IMR-90 (cell line): ENCODE measurements at regions not wholly inside any gene's neighbourhood (a gene's known extent, or its start where the extent isn't known, plus 50 kb on each side); places are given as distances from the start of the nearest gene placed in this dataset.

Experiments
- CTCF ChIP-seq: conservative IDR thresholded peaks from 2 replicates; pipeline ENCODE4 v1.5.1; 2012; ENCODE audit warnings: mild to moderate bottlenecking, low read depth, low read length, improper control_type of control experiment
- FOS ChIP-seq: fragments of 150-350 bp; IDR thresholded peaks from 2 replicates; pipeline ENCODE4 v1.6.1; 2016; ENCODE audit warnings: low read depth, low read length
- POLR2A ChIP-seq: IDR thresholded peaks from 2 replicates; pipeline ENCODE4 v1.6.1; 2012; ENCODE audit warnings: mild to moderate bottlenecking, low read depth, low read length
- RCOR1 ChIP-seq: IDR thresholded peaks from 2 replicates; pipeline ENCODE4 v1.6.1; 2012; ENCODE audit warnings: mild to moderate bottlenecking, low read length, improper control_type of control experiment; ENCODE audit not compliant: insufficient replicate concordance
- RFX5 ChIP-seq: IDR thresholded peaks from 2 replicates; pipeline ENCODE4 v1.8.0; 2012; ENCODE audit warnings: low read depth, mild to moderate bottlenecking, low read length, moderate library complexity

GRCh38 chr5:164097749-164098148, 592.3 kb downstream of the MAT2B start:
- no peak for TF ChIP-seq RFX5
- no peak for TF ChIP-seq CTCF
- no peak for TF ChIP-seq POLR2A
- no peak for TF ChIP-seq FOS
- no peak for TF ChIP-seq RCOR1
